Stimulated activated naive CD4-positive, alpha-beta T cell treated with Interleukin-2 at 50 U/mL for 16 hours (primary cell): ENCODE measurements at regions not wholly inside any gene's neighbourhood (a gene's known extent, or its start where the extent isn't known, plus 50 kb on each side); places are given as distances from the start of the nearest gene placed in this dataset.

Experiments
- DNase-seq: peaks from one replicate; lab custom pipeline; 2025; lab: John Stamatoyannopoulos, UW

DNA sequence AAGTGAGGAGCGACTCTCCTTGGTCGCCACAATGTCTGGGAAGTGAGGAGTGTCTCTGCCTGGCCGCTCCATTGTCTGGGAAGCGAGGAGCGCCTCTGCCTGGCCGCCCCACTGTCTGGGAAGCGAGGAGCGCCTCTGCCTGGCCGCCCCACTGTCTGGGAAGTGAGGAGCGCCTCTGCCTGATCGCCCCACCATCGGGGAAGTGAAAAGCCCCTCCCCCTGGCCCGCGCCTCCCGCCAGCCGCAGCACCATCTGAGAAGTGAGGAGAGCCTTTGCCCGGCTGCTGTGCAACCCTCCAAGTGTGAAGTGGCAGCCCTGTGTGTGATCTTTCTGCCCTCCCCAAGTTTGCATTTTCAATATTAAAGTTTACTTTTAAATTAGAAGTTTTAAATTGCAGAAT, 95.0 kb upstream of the PPP2R5A start:
- DNase-seq, result no peak

GRCh38 chr1:212192261-212192998, 92.8 kb upstream of the PPP2R5A start:
- DNase-seq, result no peak

DNA sequence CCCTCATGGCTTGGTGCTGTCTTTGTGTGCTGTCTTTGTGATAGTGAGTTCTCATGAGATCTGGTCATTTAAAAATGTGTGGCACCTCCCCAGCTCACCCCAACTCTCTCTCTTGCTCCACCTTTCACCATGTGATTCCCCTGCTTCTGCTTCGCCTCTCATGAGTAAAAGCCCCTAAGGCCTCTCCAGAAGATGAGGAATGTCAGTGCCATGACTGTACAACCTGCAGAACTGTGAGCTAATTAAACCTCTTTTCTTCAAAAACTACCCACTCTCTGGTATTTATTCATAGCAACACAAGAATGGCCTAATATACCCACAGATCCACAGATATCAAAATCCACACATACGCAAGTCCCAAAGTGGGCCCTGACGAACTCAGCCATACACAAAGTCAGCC, 88.9 kb upstream of the PPP2R5A start:
- no peak for DNase-seq

DNA sequence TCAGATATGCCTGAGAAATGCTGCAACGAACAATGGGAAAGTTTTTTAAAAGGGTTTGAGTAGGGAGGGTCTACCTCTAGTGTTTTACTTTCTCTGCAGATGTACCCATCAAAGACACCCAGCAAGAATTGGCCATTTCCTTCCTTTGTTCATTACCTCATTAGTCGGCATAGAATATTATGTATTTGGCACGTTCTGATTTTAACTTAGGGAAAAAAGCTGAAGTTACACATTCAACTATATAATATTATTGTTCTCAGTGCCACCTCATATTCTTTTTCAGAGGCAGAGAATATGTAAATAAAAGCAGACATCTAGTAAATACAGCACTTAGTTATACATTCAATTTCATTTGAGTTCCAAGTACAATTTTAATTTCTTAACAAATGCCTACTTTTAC, 83.7 kb upstream of the PPP2R5A start:
- DNase-seq, result no peak

DNA sequence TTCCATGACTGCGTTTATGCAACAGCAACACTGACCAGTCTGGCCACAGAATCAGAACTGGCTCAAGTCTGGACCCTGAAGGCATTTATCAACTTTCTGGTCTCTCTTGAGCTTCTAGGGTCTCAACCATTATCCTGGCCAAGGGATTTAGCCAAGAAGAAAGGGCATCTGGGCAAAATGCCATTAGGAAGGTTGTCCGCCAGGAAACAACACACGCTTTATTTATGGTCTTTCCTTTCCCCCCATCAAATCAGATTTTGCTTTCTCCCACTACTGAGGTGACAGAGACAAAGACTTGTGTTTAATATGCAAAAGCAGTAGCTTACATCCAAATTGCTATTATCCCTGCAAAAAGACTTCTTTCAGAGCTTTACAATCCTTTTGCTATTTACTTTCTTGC, 81.6 kb upstream of the PPP2R5A start:
- DNase-seq, result no peak

- no peak for DNase-seq
Measured at GRCh38 chr1:212205006-212205405, 80.2 kb upstream of the PPP2R5A start.

DNA sequence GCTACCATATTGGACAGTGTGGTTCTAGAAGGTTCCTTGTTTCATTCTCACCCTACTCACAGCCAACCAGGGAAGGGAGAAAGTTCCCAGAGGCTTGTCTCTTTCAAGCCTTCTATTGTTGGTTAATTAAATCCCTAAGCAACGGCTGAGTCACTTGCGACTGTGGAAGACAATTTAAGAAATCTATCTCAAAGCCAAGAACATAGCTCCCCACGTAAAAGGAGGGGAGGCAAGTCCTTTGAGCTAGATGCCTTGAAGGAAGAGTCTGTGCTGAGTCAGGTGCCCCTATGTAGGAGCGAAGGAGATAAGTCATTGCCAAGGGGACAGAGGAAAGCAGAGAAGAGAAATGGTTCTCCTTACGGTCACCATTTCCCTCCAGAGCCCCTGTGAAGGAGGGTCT, 79.4 kb upstream of the PPP2R5A start:
- DNase-seq, result no peak

DNA sequence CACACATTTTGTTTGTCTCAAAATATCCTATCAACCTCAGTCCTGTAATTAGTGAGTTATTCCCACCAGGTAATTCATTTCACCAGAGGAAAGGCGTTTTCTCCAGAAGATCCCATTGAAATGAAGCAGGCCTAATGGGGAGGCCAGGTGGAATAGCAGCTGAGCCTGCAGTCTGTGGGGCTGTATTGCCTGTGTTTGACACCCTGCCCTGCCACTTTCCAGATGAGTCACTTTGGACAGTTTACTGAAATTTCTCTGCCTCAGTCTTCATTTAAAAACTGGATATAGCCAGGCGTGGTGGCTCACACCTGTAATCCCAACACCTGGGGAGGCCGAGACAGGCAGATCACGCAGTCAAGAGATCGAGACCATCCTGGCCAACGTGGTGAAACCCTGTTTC, 78.1 kb upstream of the PPP2R5A start:
- no peak for DNase-seq

- no peak for DNase-seq
Measured at GRCh38 chr1:212207822-212208520, 77.2 kb upstream of the PPP2R5A start.

DNA sequence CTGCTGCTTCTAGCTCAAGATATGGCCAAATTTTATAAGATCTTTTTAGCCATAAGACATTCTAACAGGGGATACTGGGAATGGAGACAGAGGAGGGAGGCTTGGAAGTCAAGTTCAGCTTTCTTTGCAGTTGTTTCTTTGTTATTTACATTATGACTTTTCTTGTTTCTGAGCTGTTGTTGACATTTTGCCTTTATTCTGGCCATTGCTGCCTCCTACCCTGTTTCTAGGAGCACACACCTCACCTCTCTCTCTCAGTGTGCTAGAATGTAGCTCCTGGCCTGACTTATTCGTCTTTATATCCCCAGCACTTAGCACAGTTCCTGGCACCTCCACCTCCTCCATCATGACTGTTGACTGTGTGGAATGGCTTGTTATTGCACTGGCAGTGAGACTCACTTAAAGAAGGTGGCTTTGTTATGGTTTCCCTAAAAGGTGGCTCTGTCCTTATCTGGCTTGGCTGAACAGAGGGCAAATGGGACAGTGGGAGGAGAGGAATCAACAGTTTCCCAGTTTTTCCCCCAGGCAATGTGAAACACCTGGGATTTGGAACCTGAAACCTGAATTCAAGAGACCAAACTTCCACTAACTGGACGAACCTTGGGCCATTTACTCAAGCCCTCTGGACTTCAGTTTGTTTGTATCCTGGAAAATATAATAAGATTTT, 76.1 kb upstream of the PPP2R5A start:
- DNase-seq, result no peak

DNA sequence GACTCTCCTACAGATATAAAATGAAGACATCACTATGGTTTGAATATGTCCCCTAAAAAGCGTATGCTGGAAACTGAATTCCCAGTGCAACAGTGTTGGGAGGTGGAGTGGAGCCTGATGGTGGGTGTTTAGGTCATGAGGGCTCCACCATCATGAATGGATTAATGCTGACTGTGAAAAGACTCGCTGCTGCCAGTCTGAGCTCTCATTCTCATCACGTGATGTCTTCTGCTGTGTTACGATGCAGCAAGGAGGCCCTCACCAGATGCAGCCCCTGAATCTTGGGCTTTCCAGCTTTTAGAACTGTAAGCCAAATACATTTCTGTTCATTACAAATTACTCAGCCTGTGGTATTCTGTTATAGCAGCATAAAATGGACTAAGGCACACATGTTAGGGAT, 73.8 kb upstream of the PPP2R5A start:
- no peak for DNase-seq

GRCh38 chr1:212212343-212212742, 72.9 kb upstream of the PPP2R5A start:
- no peak for DNase-seq

GRCh38 chr1:212212906-212213305, 72.3 kb upstream of the PPP2R5A start:
- DNase-seq, result no peak

- DNase-seq, result no peak
Measured at GRCh38 chr1:212213784-212214183, 71.4 kb upstream of the PPP2R5A start.

DNA sequence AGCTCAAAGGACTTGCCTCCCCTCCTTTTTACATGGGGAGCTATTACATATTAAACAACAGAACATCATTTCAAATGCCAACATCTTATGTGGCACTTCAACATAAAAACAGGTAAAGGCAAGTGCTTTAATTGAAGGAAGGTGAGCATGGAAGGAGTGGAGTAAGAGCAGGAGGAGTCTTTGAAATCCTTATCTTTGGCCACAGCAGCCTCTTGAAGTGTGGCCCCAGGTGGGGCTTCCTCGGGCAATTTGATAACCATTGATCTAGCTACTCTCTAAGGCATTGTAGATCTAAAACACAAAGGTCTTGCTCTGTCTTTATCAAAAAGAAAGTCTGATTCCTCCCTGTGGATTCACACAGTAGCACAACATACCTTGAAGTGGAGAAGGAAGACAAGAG, 70.9 kb upstream of the PPP2R5A start:
- no peak for DNase-seq

DNA sequence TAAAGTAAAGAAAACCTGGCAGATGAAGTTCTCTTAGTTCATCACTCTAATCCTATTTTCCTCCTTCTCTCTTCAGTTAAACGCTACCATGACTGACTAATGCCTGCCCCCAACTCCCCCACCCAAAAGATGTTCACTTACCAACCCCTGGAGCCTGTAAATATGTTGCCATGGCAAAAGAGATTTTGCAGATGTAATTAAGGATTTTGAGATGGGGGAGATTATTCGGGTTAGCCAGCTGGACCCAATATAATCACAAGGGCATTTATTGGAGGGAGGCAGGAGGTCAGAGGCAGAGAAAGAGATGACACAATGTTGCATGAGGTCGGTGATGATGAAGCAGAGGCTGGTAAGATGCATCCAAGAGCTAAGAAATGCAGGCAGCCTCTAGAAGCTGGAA, 69.3 kb upstream of the PPP2R5A start:
- DNase-seq, result no peak

GRCh38 chr1:212217633-212218032, 67.6 kb upstream of the PPP2R5A start:
- no peak for DNase-seq

GRCh38 chr1:212218065-212218464, 67.1 kb upstream of the PPP2R5A start:
- DNase-seq, result no peak

DNA sequence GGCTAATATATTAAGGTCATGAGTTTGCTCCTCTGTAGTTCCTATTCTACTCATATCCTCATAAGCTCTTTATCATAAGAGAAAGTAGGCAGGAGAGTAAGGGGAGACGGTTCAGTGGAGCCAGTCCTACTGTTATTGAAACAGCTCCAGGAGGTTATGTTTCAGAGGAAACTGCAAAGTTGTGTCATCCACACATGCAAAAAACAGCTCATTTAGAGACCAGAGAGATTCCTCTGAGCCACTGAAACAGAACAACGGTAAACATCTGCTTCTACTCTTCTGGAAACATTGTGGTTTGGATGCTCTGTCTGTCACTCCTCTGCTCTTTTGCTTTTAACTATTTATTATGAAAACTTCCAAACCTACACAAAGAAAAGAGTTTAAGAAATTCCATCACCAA, 66.3 kb upstream of the PPP2R5A start:
- no peak for DNase-seq

DNA sequence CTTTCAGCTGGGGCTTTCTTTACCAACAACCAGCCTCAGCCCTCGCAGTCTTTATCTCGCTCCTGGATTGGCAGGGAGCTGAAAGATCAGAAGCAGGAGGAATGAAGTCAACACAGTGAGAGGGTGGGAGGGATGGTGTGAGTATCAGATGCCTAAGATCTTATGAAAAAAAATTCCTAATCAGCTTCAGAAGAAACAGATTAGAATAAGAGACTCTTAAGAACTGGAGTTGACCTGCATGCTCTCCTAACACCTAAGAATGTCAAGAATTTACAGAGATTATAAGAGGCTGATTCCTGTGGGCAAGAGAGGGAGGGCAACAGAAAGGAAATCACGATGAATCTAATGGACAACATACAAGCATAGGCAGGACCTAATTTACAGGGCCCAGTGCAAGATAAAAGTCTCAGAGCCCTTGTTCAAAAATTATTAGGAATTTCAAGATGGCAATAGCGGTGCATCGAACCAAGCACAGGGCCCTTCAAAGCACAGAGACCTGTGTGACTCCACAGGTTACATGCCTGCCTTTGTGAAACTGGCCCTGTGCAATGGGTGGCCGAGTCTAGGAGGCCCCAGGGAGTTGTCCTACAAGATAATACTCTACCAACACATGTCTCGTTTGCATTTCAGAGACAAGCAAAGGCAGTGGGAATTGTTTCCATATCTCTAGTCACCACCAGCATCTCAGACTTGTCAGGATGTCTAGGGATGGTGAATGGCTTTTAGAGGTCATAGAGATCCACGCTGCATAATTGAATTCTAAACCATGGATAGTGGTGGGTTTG, 65.3 kb upstream of the PPP2R5A start:
- no peak for DNase-seq

DNA sequence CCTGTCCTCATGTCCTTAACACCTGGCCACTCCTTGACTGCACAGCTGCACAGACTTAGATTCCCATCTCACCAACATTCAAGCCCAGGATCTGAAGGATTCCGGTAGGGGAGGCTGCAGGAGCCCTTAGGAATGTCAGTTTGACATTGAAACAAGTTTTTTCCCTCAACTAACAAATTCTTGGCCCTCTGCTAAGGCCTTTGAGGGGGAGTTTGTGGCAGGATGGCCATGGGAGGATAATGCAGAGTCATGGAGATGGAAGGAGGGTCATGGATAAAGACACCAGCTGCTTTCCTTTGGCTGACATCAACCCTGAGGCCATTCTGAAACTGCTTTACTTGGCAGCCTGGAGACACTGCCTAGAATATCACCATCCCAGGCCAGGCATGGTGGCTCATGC, 63.4 kb upstream of the PPP2R5A start:
- DNase-seq, result no peak

- DNase-seq, result no peak
Measured at GRCh38 chr1:212224102-212224501, 61.1 kb upstream of the PPP2R5A start.

GRCh38 chr1:212225416-212225815, 59.8 kb upstream of the PPP2R5A start:
- DNase-seq, result no peak
